ENCODE measurements at regions not wholly inside any gene's neighbourhood (a gene's known extent, or its start where the extent isn't known, plus 50 kb on each side); places are given as distances from the start of the nearest gene placed in this dataset.

- Mint-ChIP-seq H3K36me3 (no peaks in the 10 kb centered on the region), H3K9me3 (peaks cover 2% of the 10 kb centered on the region), H3K4me3 (no peak overlapping the region), H3K4me1 (peaks cover 21% of the 10 kb centered on the region), H3K27me3 (ENCODE audit: insufficient read depth, low read depth) (peaks cover 23% of the 10 kb centered on the region), H3K27ac (no peak overlapping the region)
- H2AFZ ChIP-seq (replicated peaks) = no peak overlapping the region
- no peaks in the 10 kb centered on the region for H3K36me3 ChIP-seq
- no peak overlapping the region for H3K4me2 ChIP-seq
- no peaks in the 10 kb centered on the region for H3K9me3 ChIP-seq (ENCODE audit: low read depth)
- no peaks in the 10 kb centered on the region for H3K79me2 ChIP-seq (ENCODE audit: low read depth)
- H3K9ac ChIP-seq = no peak overlapping the region
- H3F3A ChIP-seq (ENCODE audit: low read depth) = peaks cover 9% of the 10 kb centered on the region
- no peaks in the 10 kb centered on the region for H4K20me1 ChIP-seq (ENCODE audit: low read depth)
- TF ChIP-seq EZH2phosphoT487 (IDR thresholded peaks at IDR 0.05) = no peak
- TF ChIP-seq EZH2 (IDR thresholded peaks at IDR 0.05) = no peak
- no peak for TF ChIP-seq CTCF (IDR thresholded peaks at IDR 0.05)
- H3K4me1 ChIP-seq = no peaks in the 10 kb centered on the region
- H3K4me3 ChIP-seq = no peak overlapping the region
- DNase-seq (ENCODE audit: low spot score) = no peak
- H3K27ac ChIP-seq = no peak overlapping the region
- peaks cover 48% of the 10 kb centered on the region for H3K27me3 ChIP-seq
These were observed 112.9 kb upstream of the NKX1-1 start for GRCh38 chr4:1518997-1519700.

GRCh38 chr4:1517592-1518411 is 111.6 kb upstream of the NKX1-1 start:
- no peaks in the 10 kb centered on the region for H3K9me3 ChIP-seq (ENCODE audit: low read depth)
- Mint-ChIP-seq H3K36me3 (no peaks in the 10 kb centered on the region), H3K4me3 (peak overlapping the region; percentile 25), H3K27ac (peak overlapping the region; percentile 73), H3K27me3 (ENCODE audit: insufficient read depth, low read depth) (peaks cover 16% of the 10 kb centered on the region), H3K4me1 (peaks cover 11% of the 10 kb centered on the region), H3K9me3 (peaks cover 2% of the 10 kb centered on the region)
- no peak for DNase-seq (ENCODE audit: low spot score)
- no peak overlapping the region for H3K4me3 ChIP-seq
- H3K79me2 ChIP-seq (ENCODE audit: low read depth) = no peaks in the 10 kb centered on the region
- H3F3A ChIP-seq (ENCODE audit: low read depth) = peaks cover 9% of the 10 kb centered on the region
- H3K4me2 ChIP-seq = no peak overlapping the region
- no peak overlapping the region for H3K9ac ChIP-seq
- no peak overlapping the region for H2AFZ ChIP-seq (replicated peaks)
- no peaks in the 10 kb centered on the region for H3K4me1 ChIP-seq
- TF ChIP-seq CTCF (IDR thresholded peaks at IDR 0.05) (no peak), EZH2phosphoT487 (IDR thresholded peaks at IDR 0.05) (no peak), EZH2 (IDR thresholded peaks at IDR 0.05) (no peak)
- H4K20me1 ChIP-seq (ENCODE audit: low read depth) = no peaks in the 10 kb centered on the region
- no peak overlapping the region for H3K27ac ChIP-seq
- H3K27me3 ChIP-seq = peaks cover 43% of the 10 kb centered on the region
- no peaks in the 10 kb centered on the region for H3K36me3 ChIP-seq

- no peak for DNase-seq (ENCODE audit: low spot score)
- no peak overlapping the region for H3K4me3 Mint-ChIP-seq
- no peak overlapping the region for H3K4me3 ChIP-seq
- H2AFZ ChIP-seq (replicated peaks) = no peak overlapping the region
- H3K36me3 ChIP-seq = no peaks in the 10 kb centered on the region
- H3K4me1 Mint-ChIP-seq = peaks cover 11% of the 10 kb centered on the region
- TF ChIP-seq CTCF (IDR thresholded peaks at IDR 0.05) (no peak), EZH2phosphoT487 (IDR thresholded peaks at IDR 0.05) (no peak), EZH2 (IDR thresholded peaks at IDR 0.05) (no peak)
- H3K27me3 Mint-ChIP-seq (ENCODE audit: insufficient read depth, low read depth) = peaks cover 16% of the 10 kb centered on the region
- H3K27ac Mint-ChIP-seq = no peak overlapping the region
- peaks cover 2% of the 10 kb centered on the region for H3K9me3 Mint-ChIP-seq
- H3K27me3 ChIP-seq = peaks cover 38% of the 10 kb centered on the region
- no peak overlapping the region for H3K27ac ChIP-seq
- H4K20me1 ChIP-seq (ENCODE audit: low read depth) = no peaks in the 10 kb centered on the region
- no peaks in the 10 kb centered on the region for H3K4me1 ChIP-seq
- H3K79me2 ChIP-seq (ENCODE audit: low read depth) = no peaks in the 10 kb centered on the region
- H3K9me3 ChIP-seq (ENCODE audit: low read depth) = no peaks in the 10 kb centered on the region
- H3K4me2 ChIP-seq = no peak overlapping the region
- peaks cover 7% of the 10 kb centered on the region for H3F3A ChIP-seq (ENCODE audit: low read depth)
- no peak overlapping the region for H3K9ac ChIP-seq
- H3K36me3 Mint-ChIP-seq = no peaks in the 10 kb centered on the region
These were observed 110.7 kb upstream of the NKX1-1 start for GRCh38 chr4:1516881-1517480.

Data from neural progenitor cell (in vitro differentiated cells).